ENCODE measurements at regions not wholly inside any gene's neighbourhood (a gene's known extent, or its start where the extent isn't known, plus 50 kb on each side); places are given as distances from the start of the nearest gene placed in this dataset.

GRCh38 chr9:79195879-79196278, 375.9 kb upstream of the TLE4 start:
- H3K27me3 Mint-ChIP-seq (ENCODE audit: low read depth), result peaks cover 14% of the 10 kb centered on the region
- intact Hi-C loops (cut with micrococcal nuclease), result no loop called here
- no peaks in the 10 kb centered on the region for H3K4me1 Mint-ChIP-seq (ENCODE audit: low read depth)
- CTCF ChIA-PET, result no interaction called here
- no peak overlapping the region for H3K4me3 Mint-ChIP-seq
- no peak overlapping the region for H3K27ac Mint-ChIP-seq
- DNase-seq, result no peak
- no peaks in the 10 kb centered on the region for H3K36me3 Mint-ChIP-seq (ENCODE audit: low read depth)
- no peaks in the 10 kb centered on the region for H3K9me3 Mint-ChIP-seq

GRCh38 chr9:79196606-79197005, 375.2 kb upstream of the TLE4 start:
- H3K36me3 Mint-ChIP-seq (ENCODE audit: low read depth), result no peaks in the 10 kb centered on the region
- H3K9me3 Mint-ChIP-seq, result no peaks in the 10 kb centered on the region
- H3K4me1 Mint-ChIP-seq (ENCODE audit: low read depth), result no peaks in the 10 kb centered on the region
- no peak overlapping the region for H3K4me3 Mint-ChIP-seq
- CTCF ChIA-PET, result no interaction called here
- H3K27ac Mint-ChIP-seq, result no peak overlapping the region
- H3K27me3 Mint-ChIP-seq (ENCODE audit: low read depth), result peaks cover 19% of the 10 kb centered on the region
- intact Hi-C loops (cut with micrococcal nuclease), result no loop called here
- DNase-seq, result no peak

- H3K4me3 Mint-ChIP-seq, result no peak overlapping the region
- peaks cover 16% of the 10 kb centered on the region for H3K27me3 Mint-ChIP-seq (ENCODE audit: low read depth)
- no peaks in the 10 kb centered on the region for H3K36me3 Mint-ChIP-seq (ENCODE audit: low read depth)
- no peak for DNase-seq
- CTCF ChIA-PET, result no interaction called here
- intact Hi-C loops (cut with micrococcal nuclease), result no loop called here
- no peak overlapping the region for H3K27ac Mint-ChIP-seq
- no peaks in the 10 kb centered on the region for H3K9me3 Mint-ChIP-seq
- no peaks in the 10 kb centered on the region for H3K4me1 Mint-ChIP-seq (ENCODE audit: low read depth)
Observed at GRCh38 chr9:79200336-79200735, 371.4 kb upstream of the TLE4 start.

- no peak overlapping the region for H3K4me3 Mint-ChIP-seq
- intact Hi-C loops (cut with micrococcal nuclease), result no loop called here
- H3K36me3 Mint-ChIP-seq (ENCODE audit: low read depth), result no peaks in the 10 kb centered on the region
- H3K27me3 Mint-ChIP-seq (ENCODE audit: low read depth), result peaks cover 17% of the 10 kb centered on the region
- no peaks in the 10 kb centered on the region for H3K9me3 Mint-ChIP-seq
- H3K4me1 Mint-ChIP-seq (ENCODE audit: low read depth), result no peaks in the 10 kb centered on the region
- H3K27ac Mint-ChIP-seq, result no peak overlapping the region
- no peak for DNase-seq
- CTCF ChIA-PET, result no interaction called here
Observed at GRCh38 chr9:79201636-79202035, 370.1 kb upstream of the TLE4 start.

- Mint-ChIP-seq H3K4me3 (no peak overlapping the region), H3K27me3 (ENCODE audit: low read depth) (peaks cover 4% of the 10 kb centered on the region), H3K27ac (no peak overlapping the region), H3K9me3 (no peaks in the 10 kb centered on the region), H3K36me3 (ENCODE audit: low read depth) (no peaks in the 10 kb centered on the region), H3K4me1 (ENCODE audit: low read depth) (no peaks in the 10 kb centered on the region)
- intact Hi-C loops (cut with micrococcal nuclease), result no loop called here
- CTCF ChIA-PET, result interaction anchor here (0.5 to 0.6 kb wide), 2 partner anchors 55 to 173 kb away, joined by 4 to 5 read pairs; no protein-coding TSS in a partner anchor
- no peak for DNase-seq
Observed at GRCh38 chr9:79208791-79209396, 362.9 kb upstream of the TLE4 start.

GRCh38 chr9:79210541-79211243, 361.1 kb upstream of the TLE4 start:
- no peaks in the 10 kb centered on the region for H3K9me3 Mint-ChIP-seq
- CTCF ChIA-PET, result interaction anchor here (0.7 kb wide), 1 partner anchor 525 kb away, joined by 3 read pairs; no protein-coding TSS in a partner anchor
- H3K4me3 Mint-ChIP-seq, result no peak overlapping the region
- no peak overlapping the region for H3K27ac Mint-ChIP-seq
- intact Hi-C loops (cut with micrococcal nuclease), result no loop called here
- H3K36me3 Mint-ChIP-seq (ENCODE audit: low read depth), result no peaks in the 10 kb centered on the region
- no peak for DNase-seq
- peaks cover 3% of the 10 kb centered on the region for H3K27me3 Mint-ChIP-seq (ENCODE audit: low read depth)
- no peaks in the 10 kb centered on the region for H3K4me1 Mint-ChIP-seq (ENCODE audit: low read depth)

- DNase-seq, result no peak
- intact Hi-C loops (cut with micrococcal nuclease), result no loop called here
- H3K27ac Mint-ChIP-seq, result no peak overlapping the region
- no peaks in the 10 kb centered on the region for H3K27me3 Mint-ChIP-seq (ENCODE audit: low read depth)
- no peaks in the 10 kb centered on the region for H3K36me3 Mint-ChIP-seq (ENCODE audit: low read depth)
- CTCF ChIA-PET, result no interaction called here
- no peak overlapping the region for H3K4me3 Mint-ChIP-seq
- no peaks in the 10 kb centered on the region for H3K9me3 Mint-ChIP-seq
- no peaks in the 10 kb centered on the region for H3K4me1 Mint-ChIP-seq (ENCODE audit: low read depth)
Observed at GRCh38 chr9:79213417-79214125, 358.2 kb upstream of the TLE4 start.

GRCh38 chr9:79215821-79216220, 355.9 kb upstream of the TLE4 start:
- Mint-ChIP-seq H3K9me3 (peaks cover 2% of the 10 kb centered on the region), H3K27me3 (ENCODE audit: low read depth) (no peaks in the 10 kb centered on the region), H3K27ac (no peak overlapping the region), H3K4me3 (no peak overlapping the region), H3K36me3 (ENCODE audit: low read depth) (no peaks in the 10 kb centered on the region), H3K4me1 (ENCODE audit: low read depth) (no peaks in the 10 kb centered on the region)
- intact Hi-C loops (cut with micrococcal nuclease), result no loop called here
- DNase-seq, result no peak
- CTCF ChIA-PET, result no interaction called here

- Mint-ChIP-seq H3K27me3 (ENCODE audit: low read depth) (no peaks in the 10 kb centered on the region), H3K36me3 (ENCODE audit: low read depth) (no peaks in the 10 kb centered on the region), H3K4me3 (no peak overlapping the region), H3K27ac (no peak overlapping the region), H3K9me3 (peaks cover 2% of the 10 kb centered on the region), H3K4me1 (ENCODE audit: low read depth) (no peaks in the 10 kb centered on the region)
- intact Hi-C loops (cut with micrococcal nuclease), result no loop called here
- no peak for DNase-seq
- CTCF ChIA-PET, result no interaction called here
Observed at GRCh38 chr9:79220251-79220650, 351.5 kb upstream of the TLE4 start.

- intact Hi-C loops (cut with micrococcal nuclease), result no loop called here
- Mint-ChIP-seq H3K4me1 (ENCODE audit: low read depth) (no peaks in the 10 kb centered on the region), H3K4me3 (no peak overlapping the region), H3K27me3 (ENCODE audit: low read depth) (no peaks in the 10 kb centered on the region), H3K36me3 (ENCODE audit: low read depth) (no peaks in the 10 kb centered on the region), H3K27ac (no peak overlapping the region), H3K9me3 (peaks cover 2% of the 10 kb centered on the region)
- DNase-seq, result no peak
- CTCF ChIA-PET, result no interaction called here
Observed at GRCh38 chr9:79220666-79221065, 351.1 kb upstream of the TLE4 start.

GRCh38 chr9:79221084-79221483, 350.7 kb upstream of the TLE4 start:
- intact Hi-C loops (cut with micrococcal nuclease), result no loop called here
- DNase-seq, result no peak

GRCh38 chr9:79222483-79222882, 349.3 kb upstream of the TLE4 start:
- Mint-ChIP-seq H3K4me1 (ENCODE audit: low read depth) (no peaks in the 10 kb centered on the region), H3K27me3 (ENCODE audit: low read depth) (no peaks in the 10 kb centered on the region), H3K27ac (no peak overlapping the region), H3K9me3 (peaks cover 2% of the 10 kb centered on the region), H3K36me3 (ENCODE audit: low read depth) (no peaks in the 10 kb centered on the region), H3K4me3 (no peak overlapping the region)
- CTCF ChIA-PET, result no interaction called here
- intact Hi-C loops (cut with micrococcal nuclease), result no loop called here
- no peak for DNase-seq

More at GRCh38 chr9:79221084-79221483, 350.7 kb upstream of the TLE4 start:
- CTCF ChIA-PET, result no interaction called here
- H3K27me3 Mint-ChIP-seq (ENCODE audit: low read depth), result no peaks in the 10 kb centered on the region
- no peaks in the 10 kb centered on the region for H3K36me3 Mint-ChIP-seq (ENCODE audit: low read depth)
- H3K9me3 Mint-ChIP-seq, result peaks cover 2% of the 10 kb centered on the region
- H3K27ac Mint-ChIP-seq, result no peak overlapping the region
- no peaks in the 10 kb centered on the region for H3K4me1 Mint-ChIP-seq (ENCODE audit: low read depth)
- H3K4me3 Mint-ChIP-seq, result no peak overlapping the region

Measured in activated naive CD4-positive, alpha-beta T cell treated with anti-CD3 and anti-CD28 coated beads for 36 hours (primary cell).